Lower lobe of right lung (tissue), 2 donors: ENCODE measurements at regions not wholly inside any gene's neighbourhood (a gene's known extent, or its start where the extent isn't known, plus 50 kb on each side); places are given as distances from the start of the nearest gene placed in this dataset.

Source experiments
- ATAC-seq, 2 donors: fragments of 200-7000 bp; cut with Tn5 transposase; one replicate each; pipeline ENCODE4 v1.9.1; 2020 to 2022; ENCODE audit warnings: mild to moderate bottlenecking in 2 of 2, moderate library complexity in 2 of 2
- DNase-seq: peaks from one replicate; pipeline ENCODE4 v3.0.0-alpha.2; 2020
- H3K27ac ChIP-seq: fragments of 200-600 bp; one replicate; pipeline ENCODE4 v1.8.0; 2022
- H3K27me3 ChIP-seq: fragments of 200-600 bp; one replicate; pipeline ENCODE4 v1.8.0; 2022; ENCODE audit warnings: low read depth
- H3K36me3 ChIP-seq: fragments of 200-600 bp; one replicate; pipeline ENCODE4 v1.8.0; 2022; ENCODE audit warnings: mild to moderate bottlenecking
- H3K4me1 ChIP-seq: fragments of 200-600 bp; one replicate; pipeline ENCODE4 v1.8.0; 2022
- H3K4me3 ChIP-seq: fragments of 200-600 bp; one replicate; pipeline ENCODE4 v1.8.0; 2022; ENCODE audit warnings: mild to moderate bottlenecking
- H3K9me3 ChIP-seq: fragments of 200-600 bp; one replicate; pipeline ENCODE4 v1.8.0; 2022
- CTCF ChIP-seq: fragments of 200-600 bp; IDR thresholded peaks from one replicate; pipeline ENCODE4 v1.8.0; 2022; ENCODE audit warnings: antibody characterized with exemption, mild to moderate bottlenecking
- intact Hi-C: fragments of 100-400 bp; cut with DNase I; formaldehyde crosslinking; loops from one replicate; pipeline ENCODE4 v1.11.0; 2022
- donor health status: DM: no; HTN: yes; CAD: no; lungs with severe emphysema.

GRCh38 chr20:50315586-50316551, 125.2 kb downstream of the CEBPB start:
- Histone ChIP-seq H3K27me3 (no peaks in the 10 kb centered on the region), H3K27ac (no peak overlapping the region), H3K36me3 (no peaks in the 10 kb centered on the region), H3K4me1 (peaks cover 47% of the 10 kb centered on the region), H3K4me3 (no peak overlapping the region), H3K9me3 (no peaks in the 10 kb centered on the region)
- ATAC-seq (no peak), DNase-seq (no peak)
- intact Hi-C loops = no loop called here
- TF ChIP-seq CTCF = no peak

GRCh38 chr20:50317116-50317515, 126.5 kb downstream of the CEBPB start:
- intact Hi-C loops = no loop called here
- no peaks in the 10 kb centered on the region for H3K9me3 ChIP-seq
- no peak overlapping the region for H3K4me3 ChIP-seq
- no peaks in the 10 kb centered on the region for H3K27me3 ChIP-seq
- ATAC-seq = no peak
- H3K36me3 ChIP-seq = no peaks in the 10 kb centered on the region
- no peak for DNase-seq
- no peak overlapping the region for H3K27ac ChIP-seq
- no peak for TF ChIP-seq CTCF
- H3K4me1 ChIP-seq = peaks cover 52% of the 10 kb centered on the region

- no peak overlapping the region for H3K27ac ChIP-seq
Observed at GRCh38 chr20:50317609-50318008, 127.0 kb downstream of the CEBPB start.

GRCh38 chr20:50318710-50319109, 128.1 kb downstream of the CEBPB start:
- ATAC-seq (no peak), DNase-seq (no peak)
- no peak overlapping the region for H3K27ac ChIP-seq

More at GRCh38 chr20:50317609-50318008, 127.0 kb downstream of the CEBPB start:
- ATAC-seq (no peak), DNase-seq (no peak)
- Histone ChIP-seq H3K4me1 (peaks cover 52% of the 10 kb centered on the region), H3K27me3 (no peaks in the 10 kb centered on the region), H3K36me3 (no peaks in the 10 kb centered on the region), H3K4me3 (no peak overlapping the region), H3K9me3 (no peaks in the 10 kb centered on the region)
- TF ChIP-seq CTCF = no peak
- intact Hi-C loops = no loop called here

More at GRCh38 chr20:50318710-50319109, 128.1 kb downstream of the CEBPB start:
- no peak for TF ChIP-seq CTCF
- Histone ChIP-seq H3K4me1 (peaks cover 41% of the 10 kb centered on the region), H3K36me3 (no peaks in the 10 kb centered on the region), H3K4me3 (no peak overlapping the region), H3K27me3 (no peaks in the 10 kb centered on the region), H3K9me3 (no peaks in the 10 kb centered on the region)
- intact Hi-C loops = no loop called here
